ENCODE measurements at regions not wholly inside any gene's neighbourhood (a gene's known extent, or its start where the extent isn't known, plus 50 kb on each side); places are given as distances from the start of the nearest gene placed in this dataset.
A peak's percentile ranks its signal among the peaks of the same experiment; 100 is the strongest.
"Not testable (repeated sequence)": the region's sequence is repeated elsewhere in the genome, so short reads cannot be mapped to it uniquely, and the experiment has no call there.

DNA sequence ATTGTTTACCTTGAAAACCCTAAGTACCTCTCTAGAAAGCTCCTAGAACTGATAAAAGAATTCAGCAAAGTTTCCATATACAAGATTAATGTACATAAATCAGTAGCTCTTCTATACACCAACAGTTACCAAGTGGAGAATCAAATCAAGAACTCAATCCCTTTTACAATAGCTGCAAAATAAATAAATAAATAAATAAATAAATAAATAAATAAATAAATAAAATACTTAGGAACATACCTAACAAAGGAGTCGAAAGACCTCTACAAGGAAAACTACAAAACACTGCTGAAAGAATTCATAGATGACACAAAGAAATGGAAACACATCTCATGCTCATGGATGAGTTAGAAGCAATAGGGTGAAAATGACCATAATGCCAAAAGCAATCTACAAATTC lies 452.6 kb upstream of the CBLB start:
- DNase-seq: not testable (repeated sequence)

DNA sequence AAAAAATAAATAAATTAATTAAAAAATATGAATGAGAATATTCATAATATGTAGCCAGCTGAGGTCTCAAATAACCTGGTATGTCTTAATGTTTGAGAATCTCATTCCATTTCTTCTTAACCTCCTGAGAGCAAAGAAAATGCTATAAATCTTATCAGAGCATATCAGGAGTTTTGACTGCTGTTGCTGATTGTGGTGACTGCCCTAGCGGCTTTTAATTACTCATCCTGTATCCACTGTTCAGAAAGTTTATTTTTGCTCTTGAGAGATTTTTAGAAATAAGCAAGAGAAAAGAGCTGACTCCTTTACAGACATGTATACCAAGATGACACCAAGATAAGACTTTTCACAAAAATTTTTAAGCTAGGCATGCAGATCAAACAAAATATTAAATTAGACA lies 454.8 kb upstream of the CBLB start:
- no peak for DNase-seq

DNA sequence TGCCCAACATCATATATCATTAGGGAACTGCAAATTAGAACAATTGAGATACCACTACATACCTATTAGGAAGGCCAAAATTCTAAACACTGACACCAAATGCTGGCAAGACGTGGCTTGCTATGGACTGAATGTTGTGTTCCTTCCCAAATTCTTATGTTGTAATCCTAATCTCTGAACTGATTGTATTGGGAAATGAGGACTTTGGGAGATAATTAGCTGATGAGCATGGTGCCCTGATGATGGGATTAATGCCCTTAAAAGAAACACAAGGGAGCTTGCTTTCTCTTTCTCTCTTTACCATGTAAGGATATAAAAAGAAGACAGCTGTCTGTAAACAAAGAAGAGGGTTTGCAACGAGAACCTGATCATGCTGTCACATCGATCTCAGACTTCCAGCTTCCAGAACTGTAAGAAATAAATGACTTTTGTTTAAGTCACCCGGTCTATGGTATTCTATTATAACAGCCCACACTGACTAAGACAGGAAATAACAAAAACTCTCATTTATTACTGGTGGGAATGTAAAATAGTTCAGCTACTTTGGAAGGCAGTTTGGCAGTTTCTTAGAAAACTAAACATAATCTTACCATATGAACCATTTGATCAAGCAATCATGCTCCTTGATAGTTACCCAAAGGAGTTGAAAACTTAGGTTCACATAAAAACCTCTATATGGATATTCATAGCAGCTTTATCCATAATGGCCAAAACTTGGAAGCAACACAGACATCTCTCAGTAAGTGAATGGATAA lies 458.3 kb upstream of the CBLB start:
- peak; percentile 66 for DNase-seq

GRCh38 chr3:106327696-106328025 lies 458.8 kb upstream of the CBLB start:
- DNase-seq: no peak

- DNase-seq: no peak
Measured at GRCh38 chr3:106328224-106328623, 459.4 kb upstream of the CBLB start.

GRCh38 chr3:106329521-106329920 lies 460.7 kb upstream of the CBLB start:
- DNase-seq: no peak

GRCh38 chr3:106331636-106332035 lies 462.8 kb upstream of the CBLB start:
- no peak for DNase-seq

DNA sequence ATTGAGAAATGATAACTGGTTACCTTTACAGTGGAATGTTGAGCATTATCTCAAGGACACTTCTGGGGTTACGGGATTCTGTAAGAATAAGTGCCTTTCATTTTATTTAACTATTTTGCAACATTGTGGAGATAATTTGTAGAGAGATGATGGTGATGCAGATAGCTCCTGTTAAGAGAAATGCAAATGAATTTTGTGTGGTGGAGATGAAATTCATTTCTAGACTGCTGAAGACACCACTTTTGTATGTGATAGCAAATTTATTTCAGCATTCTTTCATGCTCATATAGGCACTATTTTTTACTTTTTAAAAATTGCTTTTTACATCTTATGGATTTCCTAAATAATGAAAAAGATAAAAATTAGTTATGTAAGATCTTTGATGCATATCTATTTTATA lies 463.3 kb upstream of the CBLB start:
- DNase-seq: no peak

GRCh38 chr3:106332884-106333283 lies 464.1 kb upstream of the CBLB start:
- DNase-seq: no peak

GRCh38 chr3:106333911-106334618 lies 465.3 kb upstream of the CBLB start:
- peak; percentile 50 for DNase-seq

- no peak for DNase-seq
Measured at GRCh38 chr3:106336619-106337018, 467.8 kb upstream of the CBLB start.

DNA sequence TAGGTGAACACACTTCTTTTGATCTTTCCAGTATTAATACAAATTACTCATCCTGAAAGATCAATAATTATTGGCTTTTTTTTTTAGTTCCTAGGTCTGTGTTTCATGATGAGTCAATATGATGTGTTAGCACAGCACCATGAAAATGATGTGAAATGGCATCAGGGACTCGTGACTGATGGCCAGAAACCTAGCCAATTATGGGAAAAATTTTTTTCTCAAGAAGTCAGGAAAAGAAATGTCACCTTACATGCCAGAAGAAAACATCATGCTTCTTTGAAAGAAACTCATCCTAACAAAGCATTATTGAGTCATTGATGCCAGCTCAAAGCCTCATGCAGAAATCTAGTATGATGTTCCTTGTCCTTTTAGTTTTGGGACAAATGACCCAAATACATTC lies 468.3 kb upstream of the CBLB start:
- DNase-seq: peak; percentile 46

GRCh38 chr3:106338582-106339214 lies 469.9 kb upstream of the CBLB start:
- DNase-seq: no peak

- peak; percentile 47 for DNase-seq
Measured at GRCh38 chr3:106339551-106339950, 470.7 kb upstream of the CBLB start.

DNA sequence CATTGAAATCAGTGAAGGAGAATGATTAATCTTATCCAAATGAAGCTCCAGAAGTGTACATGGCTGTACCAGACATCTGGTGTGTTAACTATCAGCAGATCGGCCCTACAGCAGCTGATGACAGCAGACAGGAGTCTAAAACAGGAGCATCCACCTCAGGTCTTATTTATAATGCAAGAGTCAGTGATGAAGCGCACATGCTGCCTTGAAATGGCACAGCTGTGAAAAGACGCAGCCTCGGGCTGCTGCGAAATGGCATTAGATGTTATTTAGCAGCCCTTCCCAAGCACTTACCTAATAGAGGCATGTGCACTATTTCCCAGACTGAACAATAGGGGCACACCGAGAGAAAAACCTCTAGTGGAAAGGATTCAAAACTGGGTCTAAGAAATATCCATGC lies 472.3 kb upstream of the CBLB start:
- DNase-seq: no peak

- DNase-seq: no peak
Measured at GRCh38 chr3:106341586-106342162, 472.9 kb upstream of the CBLB start.

DNA sequence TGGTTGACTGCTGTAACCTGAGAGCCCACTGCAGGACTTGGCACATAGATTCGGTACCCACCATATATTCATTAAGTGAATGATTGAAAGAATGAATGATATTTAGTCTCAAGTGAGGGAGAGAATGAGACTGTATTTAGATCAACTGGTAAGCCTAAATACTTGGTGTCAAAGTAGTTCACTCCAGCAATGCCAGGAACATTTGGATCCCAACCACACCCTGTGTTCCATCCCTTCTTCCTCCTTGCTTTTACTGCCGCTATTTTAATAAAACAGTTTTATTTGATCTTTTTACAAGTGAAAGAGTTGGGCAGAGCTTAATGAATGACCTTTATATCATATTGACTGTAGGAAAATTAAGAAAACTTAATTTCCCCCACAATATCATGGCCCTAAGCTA lies 473.6 kb upstream of the CBLB start:
- no peak for DNase-seq

DNA sequence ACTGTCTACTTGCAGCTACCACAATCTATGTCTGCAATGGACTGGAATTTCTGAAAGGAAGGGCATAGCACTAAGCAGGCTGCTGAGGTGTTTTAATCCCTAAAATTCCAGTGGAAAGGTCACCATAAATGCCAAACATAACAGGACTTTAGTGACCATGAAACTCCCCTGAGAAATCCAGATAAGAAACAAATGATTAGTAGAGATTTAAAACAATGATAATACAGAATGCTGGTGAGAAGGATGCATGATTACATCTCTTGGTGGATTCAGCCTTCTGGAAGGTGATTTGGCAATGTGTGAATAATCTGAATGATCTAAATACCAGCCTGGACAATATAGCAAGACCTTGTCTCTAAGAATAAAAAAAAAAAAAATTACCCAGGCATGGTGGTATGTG lies 475.0 kb upstream of the CBLB start:
- no peak for DNase-seq

DNA sequence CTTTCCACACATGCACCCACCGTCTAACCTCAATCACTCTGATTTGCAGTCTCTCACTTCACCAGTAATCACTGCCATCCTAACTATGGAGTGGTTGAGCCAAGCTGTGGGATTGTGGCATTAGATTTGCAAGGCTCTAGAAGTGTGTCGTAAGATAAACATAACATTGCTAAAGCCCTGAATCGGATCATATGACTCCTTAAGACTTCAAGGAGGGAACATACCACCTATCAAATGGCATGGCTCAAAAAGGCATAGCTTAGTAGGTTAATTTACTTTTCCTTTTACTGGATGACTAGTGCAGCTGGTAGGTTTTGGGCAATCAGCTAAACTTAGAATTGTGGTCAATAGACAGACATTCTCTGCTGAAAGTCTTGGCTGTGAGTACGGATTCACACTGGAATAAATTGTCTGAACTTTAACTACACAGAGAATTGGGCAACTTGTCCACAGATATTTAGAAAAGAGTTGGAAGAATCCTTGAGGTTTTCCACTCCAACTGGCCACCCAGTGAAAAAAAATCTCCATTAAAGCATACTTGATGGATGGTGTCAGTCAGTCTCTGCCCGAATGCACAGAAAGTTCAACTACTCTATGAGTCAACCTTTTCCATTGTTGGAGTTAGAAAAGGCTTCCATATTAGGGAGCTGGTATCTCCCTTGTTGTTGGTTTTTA lies 476.7 kb upstream of the CBLB start:
- DNase-seq: peak; percentile 94

DNA sequence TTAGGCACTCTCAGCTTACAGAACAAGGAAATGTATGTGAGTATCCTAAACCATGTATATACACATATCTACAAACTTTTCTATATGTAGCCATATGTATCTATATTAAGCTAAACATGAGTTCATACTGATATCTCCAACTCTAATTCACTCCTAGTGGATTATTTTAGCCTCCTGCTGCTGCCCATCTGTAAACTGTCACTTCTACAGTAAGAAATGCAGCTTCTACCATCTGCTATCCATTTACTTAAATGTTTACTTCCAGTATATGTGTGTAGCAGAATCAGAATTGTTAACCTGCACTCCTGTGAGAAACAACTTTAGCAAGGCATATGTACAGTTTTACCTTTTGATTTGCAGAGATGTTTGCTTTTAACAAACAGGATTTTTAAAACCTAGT lies 478.5 kb upstream of the CBLB start:
- no peak for DNase-seq

GRCh38 chr3:106348139-106348690 lies 479.4 kb upstream of the CBLB start:
- DNase-seq: no peak

DNA sequence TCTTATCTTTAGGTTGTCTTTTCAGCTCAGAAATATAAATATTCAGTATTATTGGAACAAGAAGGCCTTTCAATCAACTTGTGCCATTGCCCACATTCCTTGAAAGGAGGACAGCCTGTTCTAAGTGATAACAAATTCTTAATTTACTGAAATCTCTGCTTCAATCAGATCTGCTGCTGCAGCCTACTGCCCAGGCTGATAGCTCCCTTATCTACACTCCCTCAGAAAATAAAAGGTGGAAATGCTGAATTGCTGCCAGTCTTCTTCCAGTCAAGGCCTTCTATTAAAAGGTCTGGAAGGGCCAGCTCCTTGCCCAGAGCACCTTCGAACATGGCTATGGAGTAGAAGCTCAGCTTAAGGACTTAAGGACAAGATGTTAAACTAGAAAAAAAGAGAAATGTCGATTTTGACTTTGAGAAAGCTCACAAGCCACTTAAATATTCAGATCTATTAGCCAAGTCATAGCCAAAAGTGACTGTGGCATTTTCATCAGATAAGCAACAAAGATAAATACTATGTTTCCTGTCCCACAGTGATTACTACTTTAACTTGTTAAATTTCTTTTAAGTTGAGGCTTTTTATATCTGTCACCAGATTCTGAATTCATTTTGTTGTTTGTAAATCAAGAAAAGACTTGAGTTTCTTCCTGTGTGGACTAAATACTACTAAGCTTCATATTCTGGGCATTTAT lies 480.5 kb upstream of the CBLB start:
- DNase-seq: peak; percentile 26
